Thoracic aorta (tissue), 2 donors: ENCODE measurements at regions not wholly inside any gene's neighbourhood (a gene's known extent, or its start where the extent isn't known, plus 50 kb on each side); places are given as distances from the start of the nearest gene placed in this dataset.

ENCODE experiments used
- ATAC-seq: fragments of 150-250 bp; one replicate; pipeline ENCODE4 v1.8.0; 2017; ENCODE audit warnings: low read depth; ENCODE audit not compliant: insufficient number of reproducible peaks, low FRiP score
- DNase-seq: peaks from one replicate; pipeline ENCODE4 v3.0.0-alpha.2; 2020; ENCODE audit warnings: low spot score
- H3K27ac ChIP-seq, 2 donors: fragments of 200-600 bp; sonication (generic); 1 replicate in 1 of 2; 2 replicates in 1 of 2; pipeline ENCODE4 v1.5.1; 2016; ENCODE audit warnings: mild to moderate bottlenecking in 2 of 2, moderate library complexity in 2 of 2
- H3K27me3 ChIP-seq: fragments of 200-600 bp; sonication (generic); replicated peaks from 2 replicates; pipeline ENCODE4 v1.6.0; 2016; ENCODE audit warnings: mild to moderate bottlenecking; ENCODE audit not compliant: insufficient read depth
- H3K36me3 ChIP-seq: fragments of 200-600 bp; sonication (generic); one replicate; pipeline ENCODE4 v1.5.1; 2016
- H3K4me1 ChIP-seq, 2 donors: fragments of 200-600 bp; sonication (generic); 1 replicate in 1 of 2; 2 replicates in 1 of 2; pipeline versions ENCODE4 v1.5.1 to v1.6.0; 2016; ENCODE audit warnings: low read depth in 2 of 2, mild to moderate bottlenecking in 1 of 2; ENCODE audit not compliant: control insufficient read depth in 1 of 2
- H3K4me3 ChIP-seq: fragments of 200-600 bp; sonication (generic); 2 replicates; pipeline ENCODE4 v1.5.1; 2016; ENCODE audit warnings: mild to moderate bottlenecking
- H3K9me3 ChIP-seq: fragments of 200-600 bp; sonication (generic); 2 replicates; pipeline ENCODE4 v1.5.1; 2016
- TF ChIP-seq, protein P1 (sequence below): fragments of 200-600 bp; sonication (generic); IDR thresholded peaks from one replicate; pipeline ENCODE4 v1.5.1; 2019; ENCODE audit warnings: antibody characterized with exemption

DNA sequence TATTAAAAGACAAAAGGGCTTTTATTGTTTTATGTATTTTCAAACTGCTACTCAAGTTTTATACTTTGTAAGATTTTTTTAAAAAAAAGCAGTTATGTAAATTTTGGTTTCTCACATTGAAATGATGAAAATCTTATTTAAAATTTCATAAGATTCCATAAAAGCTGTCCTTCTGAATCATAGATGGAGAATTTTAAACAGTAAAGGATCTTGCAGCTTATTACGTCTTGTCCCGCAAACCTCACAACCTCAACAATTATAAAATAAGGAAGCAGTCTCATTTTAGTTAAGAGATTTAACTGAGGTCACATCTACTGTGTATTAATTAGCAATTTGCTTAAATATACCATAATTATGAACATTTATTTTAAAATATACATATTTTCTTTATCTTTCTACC is 581.0 kb upstream of the SPRY2 start:
- Histone ChIP-seq H3K4me1 (no peaks in the 10 kb centered on the region), H3K4me3 (no peak overlapping the region), H3K36me3 (no peaks in the 10 kb centered on the region), H3K9me3 (no peaks in the 10 kb centered on the region), H3K27ac (no peak overlapping the region), H3K27me3 (no peaks in the 10 kb centered on the region)
- TF ChIP-seq, protein P1, sequence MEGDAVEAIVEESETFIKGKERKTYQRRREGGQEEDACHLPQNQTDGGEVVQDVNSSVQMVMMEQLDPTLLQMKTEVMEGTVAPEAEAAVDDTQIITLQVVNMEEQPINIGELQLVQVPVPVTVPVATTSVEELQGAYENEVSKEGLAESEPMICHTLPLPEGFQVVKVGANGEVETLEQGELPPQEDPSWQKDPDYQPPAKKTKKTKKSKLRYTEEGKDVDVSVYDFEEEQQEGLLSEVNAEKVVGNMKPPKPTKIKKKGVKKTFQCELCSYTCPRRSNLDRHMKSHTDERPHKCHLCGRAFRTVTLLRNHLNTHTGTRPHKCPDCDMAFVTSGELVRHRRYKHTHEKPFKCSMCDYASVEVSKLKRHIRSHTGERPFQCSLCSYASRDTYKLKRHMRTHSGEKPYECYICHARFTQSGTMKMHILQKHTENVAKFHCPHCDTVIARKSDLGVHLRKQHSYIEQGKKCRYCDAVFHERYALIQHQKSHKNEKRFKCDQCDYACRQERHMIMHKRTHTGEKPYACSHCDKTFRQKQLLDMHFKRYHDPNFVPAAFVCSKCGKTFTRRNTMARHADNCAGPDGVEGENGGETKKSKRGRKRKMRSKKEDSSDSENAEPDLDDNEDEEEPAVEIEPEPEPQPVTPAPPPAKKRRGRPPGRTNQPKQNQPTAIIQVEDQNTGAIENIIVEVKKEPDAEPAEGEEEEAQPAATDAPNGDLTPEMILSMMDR, result no peak
- ATAC-seq, result no peak
- no peak for DNase-seq

DNA sequence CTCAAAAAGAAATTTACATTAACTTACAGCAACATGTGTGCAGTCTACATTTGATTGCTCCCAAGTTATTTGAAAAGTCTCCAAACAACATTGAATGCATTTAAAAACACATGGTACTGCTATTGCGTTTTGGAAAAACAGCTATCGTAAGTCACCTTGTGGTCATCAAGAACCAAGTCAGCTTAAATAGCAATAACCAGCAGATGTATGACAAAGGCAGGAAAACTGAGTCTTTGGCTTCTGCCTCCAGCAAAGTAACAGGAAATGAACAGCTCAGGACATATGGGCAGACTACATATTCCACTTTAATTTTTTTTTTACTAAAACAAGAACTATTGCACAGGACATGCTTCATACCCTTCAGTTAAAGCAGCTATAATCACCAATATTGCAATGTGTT is 580.6 kb upstream of the SPRY2 start:
- no peak for DNase-seq
- TF ChIP-seq, protein P1, result no peak
- Histone ChIP-seq H3K4me1 (no peaks in the 10 kb centered on the region), H3K9me3 (no peaks in the 10 kb centered on the region), H3K4me3 (no peak overlapping the region), H3K36me3 (no peaks in the 10 kb centered on the region), H3K27ac (no peak overlapping the region), H3K27me3 (no peaks in the 10 kb centered on the region)
- no peak for ATAC-seq

DNA sequence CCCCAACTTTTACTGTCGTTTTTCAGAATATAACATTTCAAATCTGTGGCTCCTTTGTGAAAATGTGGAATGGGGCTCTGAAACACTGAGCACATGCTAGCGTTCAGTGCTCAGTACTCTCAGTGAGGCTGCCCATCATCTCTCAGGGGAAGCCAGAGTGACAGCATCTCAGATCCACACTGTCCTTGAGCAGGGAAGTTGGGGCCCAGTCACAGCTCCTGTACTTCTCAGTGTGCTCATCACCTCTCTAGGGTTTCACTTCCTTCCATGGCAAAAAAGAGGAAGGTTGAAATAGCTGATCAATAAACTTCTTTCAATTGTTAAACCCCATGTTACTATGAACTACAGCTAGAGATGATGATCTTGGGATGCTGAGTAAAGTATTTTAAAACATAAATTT is 565.9 kb upstream of the SPRY2 start:
- H3K27me3 ChIP-seq, result no peaks in the 10 kb centered on the region
- no peak overlapping the region for H3K4me3 ChIP-seq
- no peaks in the 10 kb centered on the region for H3K9me3 ChIP-seq
- ATAC-seq, result no peak
- H3K36me3 ChIP-seq, result no peaks in the 10 kb centered on the region
- DNase-seq, result no peak
- H3K27ac ChIP-seq, result no peak overlapping the region
- TF ChIP-seq, protein P1, result no peak
- no peaks in the 10 kb centered on the region for H3K4me1 ChIP-seq

DNA sequence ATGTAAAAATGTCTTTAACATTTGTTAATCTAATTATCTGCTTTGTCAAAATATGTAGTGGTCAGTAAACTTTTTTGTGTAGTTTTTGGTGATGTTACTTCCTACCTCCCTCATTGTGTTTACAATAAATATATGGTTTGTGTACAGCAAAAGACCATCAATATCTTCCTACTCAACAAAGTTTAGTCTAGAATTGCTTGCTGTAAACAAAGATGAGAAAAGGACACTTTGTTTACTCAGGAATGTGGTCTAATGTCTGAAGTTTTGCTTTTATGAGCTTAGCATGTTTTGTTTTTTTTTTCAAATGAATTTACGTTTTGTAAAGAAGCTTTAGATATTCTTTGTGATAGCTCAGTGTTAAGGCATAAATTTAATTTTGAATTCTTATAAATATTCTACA is 563.5 kb upstream of the SPRY2 start:
- TF ChIP-seq, protein P1, result no peak
- Histone ChIP-seq H3K4me1 (no peaks in the 10 kb centered on the region), H3K27me3 (no peaks in the 10 kb centered on the region), H3K4me3 (no peak overlapping the region), H3K36me3 (no peaks in the 10 kb centered on the region), H3K9me3 (no peaks in the 10 kb centered on the region), H3K27ac (no peak overlapping the region)
- ATAC-seq, result no peak
- no peak for DNase-seq

DNA sequence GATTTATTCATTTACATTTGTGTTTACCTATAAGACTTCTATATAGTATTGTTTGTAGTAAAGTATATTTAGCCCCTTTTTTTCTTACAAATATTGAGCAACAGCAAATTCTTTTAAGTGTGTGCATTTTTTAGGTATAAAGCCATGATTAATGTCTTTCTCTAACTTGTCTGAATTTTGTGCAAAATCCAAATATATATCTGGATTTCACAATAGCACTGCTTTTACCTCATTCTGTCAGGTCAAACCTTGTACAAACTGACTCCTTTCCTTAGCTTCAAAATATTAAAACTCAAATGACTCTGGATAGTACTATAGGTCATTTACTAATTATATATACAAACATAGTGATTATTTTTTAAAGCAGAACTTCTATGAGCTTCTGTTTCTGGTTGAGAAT is 563.0 kb upstream of the SPRY2 start:
- no peak for ATAC-seq
- Histone ChIP-seq H3K27me3 (no peaks in the 10 kb centered on the region), H3K36me3 (no peaks in the 10 kb centered on the region), H3K27ac (no peak overlapping the region), H3K4me3 (no peak overlapping the region), H3K9me3 (no peaks in the 10 kb centered on the region), H3K4me1 (no peaks in the 10 kb centered on the region)
- DNase-seq, result no peak
- TF ChIP-seq, protein P1, result no peak
